ENCODE measurements at regions not wholly inside any gene's neighbourhood (a gene's known extent, or its start where the extent isn't known, plus 50 kb on each side); places are given as distances from the start of the nearest gene placed in this dataset.

DNA sequence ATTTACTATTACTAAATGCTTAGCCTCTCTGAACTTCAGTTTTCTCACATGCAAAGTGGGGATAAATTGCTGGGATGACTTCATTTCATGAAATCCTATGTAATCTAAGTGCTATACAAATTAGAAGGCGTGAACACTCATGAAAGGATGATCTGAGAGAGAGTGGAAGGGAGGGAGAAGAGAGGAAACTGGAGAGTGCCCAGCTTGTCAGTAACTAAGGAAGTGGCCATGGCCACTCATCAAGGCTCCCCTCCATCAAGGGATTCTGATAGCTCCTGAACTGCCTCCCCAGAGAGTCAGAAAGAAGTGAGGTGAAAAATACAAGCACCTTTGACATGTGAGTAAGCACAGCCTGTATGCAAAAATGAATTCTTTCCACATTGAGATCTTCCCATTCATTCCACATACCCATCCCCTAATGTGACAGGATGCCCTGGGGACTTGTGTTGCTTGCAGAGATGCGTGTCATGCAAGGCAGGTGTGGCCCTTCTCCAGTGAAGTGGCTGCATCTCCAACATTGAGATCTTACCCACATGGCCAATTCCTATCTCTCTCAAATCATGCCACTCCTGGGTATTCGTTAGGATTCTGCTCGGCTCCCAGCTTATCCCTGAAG is 76.5 kb upstream of the ITPRID1 start:
- no peak overlapping the region for H3K4me3 ChIP-seq (ENCODE audit: low read length)
- TF ChIP-seq, protein P1, sequence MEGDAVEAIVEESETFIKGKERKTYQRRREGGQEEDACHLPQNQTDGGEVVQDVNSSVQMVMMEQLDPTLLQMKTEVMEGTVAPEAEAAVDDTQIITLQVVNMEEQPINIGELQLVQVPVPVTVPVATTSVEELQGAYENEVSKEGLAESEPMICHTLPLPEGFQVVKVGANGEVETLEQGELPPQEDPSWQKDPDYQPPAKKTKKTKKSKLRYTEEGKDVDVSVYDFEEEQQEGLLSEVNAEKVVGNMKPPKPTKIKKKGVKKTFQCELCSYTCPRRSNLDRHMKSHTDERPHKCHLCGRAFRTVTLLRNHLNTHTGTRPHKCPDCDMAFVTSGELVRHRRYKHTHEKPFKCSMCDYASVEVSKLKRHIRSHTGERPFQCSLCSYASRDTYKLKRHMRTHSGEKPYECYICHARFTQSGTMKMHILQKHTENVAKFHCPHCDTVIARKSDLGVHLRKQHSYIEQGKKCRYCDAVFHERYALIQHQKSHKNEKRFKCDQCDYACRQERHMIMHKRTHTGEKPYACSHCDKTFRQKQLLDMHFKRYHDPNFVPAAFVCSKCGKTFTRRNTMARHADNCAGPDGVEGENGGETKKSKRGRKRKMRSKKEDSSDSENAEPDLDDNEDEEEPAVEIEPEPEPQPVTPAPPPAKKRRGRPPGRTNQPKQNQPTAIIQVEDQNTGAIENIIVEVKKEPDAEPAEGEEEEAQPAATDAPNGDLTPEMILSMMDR (conservative IDR thresholded peaks at IDR 0.05; ENCODE audit: low read length), result no peak
- DNase-seq (ENCODE audit: low read depth), result no peak

DNA sequence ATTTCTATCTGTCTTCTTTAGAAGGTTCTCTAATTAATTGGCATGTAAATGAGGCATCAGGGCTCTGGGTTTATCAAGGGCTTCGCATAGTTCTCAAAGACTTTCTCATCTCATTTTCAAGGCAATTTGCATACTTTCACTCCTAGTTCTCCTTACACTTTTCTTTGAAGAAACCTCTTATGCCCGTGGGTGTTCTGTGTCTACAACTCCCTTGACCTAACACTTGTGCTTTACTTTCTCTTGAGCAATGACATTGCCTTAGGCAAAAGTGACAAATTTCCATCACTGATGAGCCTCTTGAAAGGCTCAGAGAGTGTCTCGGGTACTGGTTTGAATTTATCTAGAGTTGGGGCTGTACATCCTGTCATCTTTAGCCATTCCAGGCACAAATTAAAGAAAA is 74.7 kb upstream of the ITPRID1 start:
- no peak for DNase-seq (ENCODE audit: low read depth)
- H3K4me3 ChIP-seq (ENCODE audit: low read length), result no peak overlapping the region
- TF ChIP-seq, protein P1 (conservative IDR thresholded peaks at IDR 0.05; ENCODE audit: low read length), result no peak

DNA sequence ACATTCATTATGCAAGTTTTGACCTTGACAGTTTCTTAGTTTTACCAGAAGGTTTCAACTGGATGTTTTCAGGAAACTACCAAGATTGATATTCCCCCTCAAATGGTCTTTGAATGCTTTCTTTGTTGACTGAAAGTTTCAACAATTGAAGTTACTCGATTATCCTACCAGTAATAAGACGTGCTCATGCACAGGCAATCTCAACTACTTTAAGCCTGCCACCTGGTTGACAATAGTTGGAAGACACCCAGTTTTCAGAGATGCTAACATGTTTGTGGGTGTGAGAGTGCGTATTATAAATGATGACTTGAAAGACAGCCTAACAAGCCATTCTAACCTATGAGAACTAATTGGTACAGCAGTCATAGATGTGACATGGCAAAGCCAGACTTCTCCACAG is 73.4 kb upstream of the ITPRID1 start:
- H3K4me3 ChIP-seq (ENCODE audit: low read length), result no peak overlapping the region
- no peak for DNase-seq (ENCODE audit: low read depth)
- TF ChIP-seq, protein P1 (conservative IDR thresholded peaks at IDR 0.05; ENCODE audit: low read length), result no peak

DNA sequence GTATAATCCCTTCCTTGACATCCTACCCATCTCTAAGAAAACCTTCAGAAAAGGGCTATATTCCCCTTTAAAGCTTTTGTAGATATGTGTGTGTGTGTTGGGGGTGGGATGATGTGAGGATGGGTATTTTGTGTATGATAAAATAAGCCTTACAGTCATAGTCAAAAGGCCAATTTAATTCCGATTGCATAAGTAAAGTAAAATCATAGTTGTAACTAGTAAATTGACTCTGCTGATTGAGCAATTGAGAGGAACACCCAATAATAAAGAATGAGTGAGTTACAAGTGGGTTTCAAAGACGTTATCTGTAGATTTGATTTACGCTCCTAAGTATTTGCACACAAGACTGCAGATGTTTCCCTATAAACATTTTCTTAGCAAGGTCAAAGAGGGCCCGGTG is 71.3 kb upstream of the ITPRID1 start:
- TF ChIP-seq, protein P1 (conservative IDR thresholded peaks at IDR 0.05; ENCODE audit: low read length), result no peak
- no peak for DNase-seq (ENCODE audit: low read depth)
- H3K4me3 ChIP-seq (ENCODE audit: low read length), result no peak overlapping the region

DNA sequence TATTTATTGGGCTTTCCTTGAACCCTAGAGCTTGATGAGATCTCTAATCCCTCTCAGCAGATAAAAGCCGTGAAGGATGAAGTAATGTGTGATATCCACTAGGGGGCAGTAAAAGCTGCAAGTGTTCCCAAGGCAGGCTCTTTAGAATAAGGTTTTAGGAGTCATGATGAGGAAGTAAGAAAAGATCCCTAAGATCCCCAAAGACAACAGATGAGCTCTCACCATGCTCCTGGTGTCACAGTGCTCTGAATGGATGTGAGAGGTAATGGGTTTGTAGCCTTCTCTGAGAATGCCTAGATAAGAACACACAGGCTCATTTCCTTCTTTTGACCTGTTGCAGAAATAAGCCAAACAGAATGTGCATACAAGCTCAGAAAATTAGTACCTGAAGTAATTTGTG is 70.4 kb upstream of the ITPRID1 start:
- H3K4me3 ChIP-seq (ENCODE audit: low read length), result no peak overlapping the region
- TF ChIP-seq, protein P1 (conservative IDR thresholded peaks at IDR 0.05; ENCODE audit: low read length), result peak; percentile 78
- DNase-seq (ENCODE audit: low read depth), result peak; percentile 42

DNA sequence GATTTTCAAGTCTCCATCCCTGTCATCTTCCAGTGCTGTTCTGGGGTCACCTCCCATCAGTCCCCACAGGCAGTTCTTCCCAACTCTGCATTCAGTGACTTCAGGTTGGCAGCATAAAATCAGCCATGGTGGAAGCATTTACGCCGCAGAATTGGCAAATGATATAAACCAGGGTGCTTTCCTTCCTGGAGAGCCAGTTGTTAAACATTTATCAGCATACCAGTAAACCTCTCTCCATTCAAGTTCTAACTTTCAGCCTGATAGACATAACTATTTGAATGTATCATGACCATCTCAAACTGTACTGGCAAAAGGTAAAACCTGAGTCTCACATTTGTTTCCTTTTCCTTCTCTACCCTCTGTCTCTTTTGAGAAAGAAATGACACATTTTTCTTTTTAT is 69.7 kb upstream of the ITPRID1 start:
- DNase-seq (ENCODE audit: low read depth), result no peak
- TF ChIP-seq, protein P1 (conservative IDR thresholded peaks at IDR 0.05; ENCODE audit: low read length), result no peak
- no peak overlapping the region for H3K4me3 ChIP-seq (ENCODE audit: low read length)

DNA sequence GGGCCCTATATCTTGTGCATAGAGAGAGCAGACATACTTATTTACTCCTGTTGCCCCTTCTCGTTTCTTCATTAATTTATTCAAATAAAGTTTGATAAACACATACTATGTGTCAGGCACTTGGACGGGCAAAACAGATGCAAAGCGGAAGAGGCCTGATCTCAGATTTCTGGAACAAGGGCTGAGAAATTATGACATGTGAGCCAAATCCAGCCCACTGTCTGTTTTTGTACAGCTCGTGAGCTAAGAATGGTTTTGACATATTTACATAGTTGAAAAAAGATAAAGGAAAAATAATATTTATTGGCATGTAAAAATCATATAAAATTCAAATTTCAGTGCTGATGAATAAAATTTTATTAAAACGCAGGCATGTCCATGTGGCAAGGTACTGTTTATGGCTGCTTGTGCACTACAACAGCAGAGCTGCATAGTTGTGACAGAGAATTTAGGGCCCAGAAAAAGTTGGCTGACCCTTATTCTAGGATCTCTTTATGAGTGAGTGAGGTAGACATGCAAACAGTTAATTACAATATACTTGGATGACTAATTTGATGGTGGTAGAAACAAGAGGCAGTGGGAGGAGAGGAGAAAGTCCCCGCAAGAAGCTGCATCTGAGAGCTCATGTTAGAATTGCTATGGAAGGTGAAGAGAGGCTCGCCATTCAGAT is 68.1 kb upstream of the ITPRID1 start:
- no peak overlapping the region for H3K4me3 ChIP-seq (ENCODE audit: low read length)
- no peak for DNase-seq (ENCODE audit: low read depth)
- TF ChIP-seq, protein P1 (conservative IDR thresholded peaks at IDR 0.05; ENCODE audit: low read length), result no peak
